GM12892 (cell line): ENCODE measurements at regions not wholly inside any gene's neighbourhood (a gene's known extent, or its start where the extent isn't known, plus 50 kb on each side); places are given as distances from the start of the nearest gene placed in this dataset.
"Not testable (repeated sequence)": the region's sequence is repeated elsewhere in the genome, so short reads cannot be mapped to it uniquely, and the experiment has no call there.

Source experiments
- DNase-seq: peaks from one replicate; pipeline ENCODE4 v3.0.0; 2011; ENCODE audit not compliant: insufficient read length
- FAIRE-seq: peaks from 2 replicates; lab custom pipeline; 2011; peaks lifted over from hg19 to GRCh38; lab: Jason Lieb, UNC
- POLR2A ChIP-seq: IDR thresholded peaks from 2 replicates; pipeline ENCODE4 v1.6.1; 2011; ENCODE audit warnings: low read depth, low read length, control low read depth
- POLR2AphosphoS5 ChIP-seq: IDR thresholded peaks from 2 replicates; pipeline ENCODE4 v1.6.1; 2011; ENCODE audit warnings: low read depth, low read length, control low read depth
- TAF1 ChIP-seq: IDR thresholded peaks from 2 replicates; pipeline ENCODE4 v1.6.1; 2011; ENCODE audit warnings: low read depth, mild to moderate bottlenecking, control low read depth, low read length, borderline replicate concordance

- DNase-seq (no peak), FAIRE-seq (no peak)
- TF ChIP-seq POLR2A = no peak
- no peak for TF ChIP-seq POLR2AphosphoS5
- no peak for TF ChIP-seq TAF1
Observed at GRCh38 chr3:68676136-68676535, 256.2 kb downstream of the TAFA4 start.

- TF ChIP-seq POLR2A (no peak), POLR2AphosphoS5 (no peak), TAF1 (no peak)
- no peak for DNase-seq
- FAIRE-seq = no peak
Observed at GRCh38 chr3:68667346-68667745, 265.0 kb downstream of the TAFA4 start.

GRCh38 chr3:68666429-68667136 is 265.8 kb downstream of the TAFA4 start:
- no peak for DNase-seq

GRCh38 chr3:68664276-68664675 is 268.1 kb downstream of the TAFA4 start:
- no peak for TF ChIP-seq POLR2A
- TF ChIP-seq TAF1 = no peak
- no peak for TF ChIP-seq POLR2AphosphoS5
- no peak for FAIRE-seq
- no peak for DNase-seq

More at GRCh38 chr3:68666429-68667136, 265.8 kb downstream of the TAFA4 start:
- no peak for TF ChIP-seq TAF1
- TF ChIP-seq POLR2A = no peak
- no peak for TF ChIP-seq POLR2AphosphoS5
- FAIRE-seq = no peak

GRCh38 chr3:68662176-68662575 is 270.2 kb downstream of the TAFA4 start:
- TF ChIP-seq POLR2A = no peak
- TF ChIP-seq POLR2AphosphoS5 = no peak
- no peak for TF ChIP-seq TAF1
- FAIRE-seq (no peak), DNase-seq (no peak)

- FAIRE-seq, DNase-seq: not testable (repeated sequence)
Observed at GRCh38 chr3:68650657-68651056, 281.7 kb downstream of the TAFA4 start.

GRCh38 chr3:68648494-68648893 is 283.9 kb downstream of the TAFA4 start:
- TF ChIP-seq TAF1 (no peak), POLR2A (no peak), POLR2AphosphoS5 (no peak)
- FAIRE-seq (no peak), DNase-seq (no peak)

- FAIRE-seq = no peak
- TF ChIP-seq POLR2AphosphoS5 (no peak), TAF1 (no peak), POLR2A (no peak)
Observed at GRCh38 chr3:68631850-68632545, 300.3 kb downstream of the TAFA4 start.

GRCh38 chr3:68620211-68620610 is 312.1 kb downstream of the TAFA4 start:
- DNase-seq (no peak), FAIRE-seq (no peak)
- TF ChIP-seq POLR2A = no peak
- TF ChIP-seq POLR2AphosphoS5 = no peak
- no peak for TF ChIP-seq TAF1

More at GRCh38 chr3:68631850-68632545, 300.3 kb downstream of the TAFA4 start:
- DNase-seq = no peak

- FAIRE-seq = no peak
- TF ChIP-seq POLR2A (no peak), TAF1 (no peak), POLR2AphosphoS5 (no peak)
- DNase-seq = no peak
Observed at GRCh38 chr3:68614087-68614486, 318.3 kb downstream of the TAFA4 start.

GRCh38 chr3:68571321-68571720 is 361.0 kb downstream of the TAFA4 start:
- DNase-seq (no peak), FAIRE-seq (no peak)
- TF ChIP-seq POLR2AphosphoS5 (no peak), POLR2A (no peak), TAF1 (no peak)

- DNase-seq = no peak
- TF ChIP-seq POLR2AphosphoS5 (no peak), POLR2A (no peak), TAF1 (no peak)
- FAIRE-seq = no peak
Observed at GRCh38 chr3:68560728-68561127, 371.6 kb downstream of the TAFA4 start.
